GM18517 (cell line): ENCODE measurements at regions not wholly inside any gene's neighbourhood (a gene's known extent, or its start where the extent isn't known, plus 50 kb on each side); places are given as distances from the start of the nearest gene placed in this dataset.

ENCODE experiments used
- ATAC-seq: cut with Tn5 transposase; IDR thresholded peaks from one replicate; pipeline ENCODE4 v1.9.1; 2021; ENCODE audit warnings: mild to moderate bottlenecking, moderate library complexity; ENCODE audit not compliant: unreplicated experiment

- no peak for ATAC-seq
Observed at GRCh38 chr5:57695706-57696388, 213.2 kb upstream of the ACTBL2 start.

GRCh38 chr5:57695179-57695578 lies 212.6 kb upstream of the ACTBL2 start:
- no peak for ATAC-seq

- ATAC-seq: no peak
Observed at GRCh38 chr5:57693488-57694305, 211.1 kb upstream of the ACTBL2 start.

- peak; percentile 52 for ATAC-seq
Observed at GRCh38 chr5:57692582-57693487, 210.2 kb upstream of the ACTBL2 start.

- ATAC-seq: no peak
Observed at GRCh38 chr5:57690724-57691123, 208.1 kb upstream of the ACTBL2 start.

- ATAC-seq: no peak
Observed at GRCh38 chr5:57687596-57687995, 205.0 kb upstream of the ACTBL2 start.

GRCh38 chr5:57685516-57686255 lies 203.1 kb upstream of the ACTBL2 start:
- no peak for ATAC-seq

GRCh38 chr5:57684299-57684702 lies 201.7 kb upstream of the ACTBL2 start:
- ATAC-seq: no peak

- no peak for ATAC-seq
Observed at GRCh38 chr5:57683036-57683630, 200.5 kb upstream of the ACTBL2 start.

GRCh38 chr5:57681942-57682341 lies 199.3 kb upstream of the ACTBL2 start:
- ATAC-seq: no peak

- no peak for ATAC-seq
Observed at GRCh38 chr5:57680686-57681085, 198.1 kb upstream of the ACTBL2 start.

- no peak for ATAC-seq
Observed at GRCh38 chr5:57677235-57677634, 194.6 kb upstream of the ACTBL2 start.

- ATAC-seq: no peak
Observed at GRCh38 chr5:57676222-57677098, 193.8 kb upstream of the ACTBL2 start.

- no peak for ATAC-seq
Observed at GRCh38 chr5:57675236-57675635, 192.6 kb upstream of the ACTBL2 start.

- no peak for ATAC-seq
Observed at GRCh38 chr5:57671371-57671770, 188.8 kb upstream of the ACTBL2 start.

- no peak for ATAC-seq
Observed at GRCh38 chr5:57666582-57666981, 184.0 kb upstream of the ACTBL2 start.

- no peak for ATAC-seq
Observed at GRCh38 chr5:57665146-57665936, 182.7 kb upstream of the ACTBL2 start.

- ATAC-seq: no peak
Observed at GRCh38 chr5:57664700-57665099, 182.1 kb upstream of the ACTBL2 start.
